ENCODE measurements at regions not wholly inside any gene's neighbourhood (a gene's known extent, or its start where the extent isn't known, plus 50 kb on each side); places are given as distances from the start of the nearest gene placed in this dataset.

DNA sequence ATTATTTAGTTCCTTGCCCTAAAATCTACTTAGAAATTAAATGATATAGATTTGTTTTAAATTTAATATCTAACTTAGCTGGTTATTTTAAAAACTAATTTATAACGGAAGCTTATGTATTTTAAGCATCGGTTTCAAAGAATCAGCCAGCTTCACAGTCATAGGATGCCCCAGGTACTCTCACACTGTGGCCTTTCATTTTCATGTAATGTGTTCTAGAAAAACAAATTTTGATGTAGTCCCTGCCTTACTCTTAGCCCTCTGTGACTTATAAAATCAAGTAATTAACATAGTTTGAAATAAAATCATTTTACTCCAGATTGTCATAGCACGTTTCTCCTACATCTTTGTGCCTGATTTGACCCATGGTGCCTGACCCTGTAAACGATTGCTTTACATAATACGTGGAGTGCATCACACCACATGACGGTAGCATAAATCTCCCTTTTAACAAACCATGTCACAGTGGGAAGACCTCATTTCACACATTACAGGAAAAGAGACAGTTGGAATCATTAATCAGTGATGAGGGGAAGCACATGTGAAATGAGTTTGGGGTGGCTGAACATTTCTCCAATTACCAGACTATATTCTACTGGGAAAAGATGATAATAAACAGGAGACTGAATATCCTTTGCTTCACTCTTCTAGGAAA is 731.5 kb upstream of the CDH9 start:
- no peak overlapping the region for H2BK15ac ChIP-seq (ENCODE audit: low read depth, low read length)
- no peak overlapping the region for H3K4ac ChIP-seq (ENCODE audit: low read depth, low read length)
- H3K79me2 ChIP-seq (ENCODE audit: insufficient read depth, low read length), result no peaks in the 10 kb centered on the region
- no peak overlapping the region for H3K56ac ChIP-seq (ENCODE audit: insufficient read length, low read depth, low read length)
- Mint-ChIP-seq H3K27me3 (ENCODE audit: low read depth) (no peaks in the 10 kb centered on the region), H3K36me3 (ENCODE audit: insufficient read depth in 1 of 3, low read depth in 3 of 3) (no peaks in the 10 kb centered on the region), H3K27ac (no peak overlapping the region), H3K4me3 (no peak overlapping the region), H3K4me1 (no peaks in the 10 kb centered on the region), H3K9me3 (no peaks in the 10 kb centered on the region)
- TF ChIP-seq, protein P1, sequence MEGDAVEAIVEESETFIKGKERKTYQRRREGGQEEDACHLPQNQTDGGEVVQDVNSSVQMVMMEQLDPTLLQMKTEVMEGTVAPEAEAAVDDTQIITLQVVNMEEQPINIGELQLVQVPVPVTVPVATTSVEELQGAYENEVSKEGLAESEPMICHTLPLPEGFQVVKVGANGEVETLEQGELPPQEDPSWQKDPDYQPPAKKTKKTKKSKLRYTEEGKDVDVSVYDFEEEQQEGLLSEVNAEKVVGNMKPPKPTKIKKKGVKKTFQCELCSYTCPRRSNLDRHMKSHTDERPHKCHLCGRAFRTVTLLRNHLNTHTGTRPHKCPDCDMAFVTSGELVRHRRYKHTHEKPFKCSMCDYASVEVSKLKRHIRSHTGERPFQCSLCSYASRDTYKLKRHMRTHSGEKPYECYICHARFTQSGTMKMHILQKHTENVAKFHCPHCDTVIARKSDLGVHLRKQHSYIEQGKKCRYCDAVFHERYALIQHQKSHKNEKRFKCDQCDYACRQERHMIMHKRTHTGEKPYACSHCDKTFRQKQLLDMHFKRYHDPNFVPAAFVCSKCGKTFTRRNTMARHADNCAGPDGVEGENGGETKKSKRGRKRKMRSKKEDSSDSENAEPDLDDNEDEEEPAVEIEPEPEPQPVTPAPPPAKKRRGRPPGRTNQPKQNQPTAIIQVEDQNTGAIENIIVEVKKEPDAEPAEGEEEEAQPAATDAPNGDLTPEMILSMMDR (conservative IDR thresholded peaks at IDR 0.05), result no peak
- no peak overlapping the region for H2BK120ac ChIP-seq (ENCODE audit: low read depth, low read length, poor library complexity, severe bottlenecking)
- H4K91ac ChIP-seq (ENCODE audit: insufficient read length, low read depth, low read length), result no peak overlapping the region
- H4K8ac ChIP-seq (replicated peaks; ENCODE audit: insufficient read length, low read depth, low read length), result no peak overlapping the region
- H3K14ac ChIP-seq (ENCODE audit: insufficient read depth, low read length), result no peak overlapping the region
- no peaks in the 10 kb centered on the region for H3K9me3 ChIP-seq (ENCODE audit: control insufficient read depth, low read depth, low read length)
- no peak overlapping the region for H2AFZ ChIP-seq (ENCODE audit: low read length)
- no peaks in the 10 kb centered on the region for H4K20me1 ChIP-seq (ENCODE audit: control insufficient read depth, insufficient read depth, insufficient read length)
- no peak overlapping the region for H3K4me2 ChIP-seq (ENCODE audit: insufficient read depth, insufficient read length, low read length)
- H2BK12ac ChIP-seq (ENCODE audit: insufficient read length, low read depth, low read length), result no peak overlapping the region
- H2BK20ac ChIP-seq (ENCODE audit: low read depth, low read length, poor library complexity, severe bottlenecking), result no peak overlapping the region
- H3K23me2 ChIP-seq (ENCODE audit: insufficient read length, low read depth, low read length, poor library complexity, severe bottlenecking), result no peaks in the 10 kb centered on the region
- H3K23ac ChIP-seq (ENCODE audit: insufficient read length, low read depth, low read length), result no peak overlapping the region
- H3T11ph ChIP-seq (ENCODE audit: low read length), result no peak overlapping the region
- DNase-seq, result no peak
- no CpG with 5 or more reads among the region's 6 CpGs for WGBS (ENCODE audit: extremely low coverage, insufficient read length, low lambda C conversion rate)
- no peak overlapping the region for H3K27ac ChIP-seq (ENCODE audit: insufficient read length, low read depth, low read length)
- H3K4me1 ChIP-seq (ENCODE audit: insufficient read depth, low read length), result no peaks in the 10 kb centered on the region
- no peaks in the 10 kb centered on the region for H3K27me3 ChIP-seq (ENCODE audit: insufficient read depth, low read length)
- no peak overlapping the region for H3K9ac ChIP-seq (ENCODE audit: extremely low read depth, insufficient read length, low read length)
- no peak overlapping the region for H4K5ac ChIP-seq (ENCODE audit: insufficient read length, low read depth, low read length)
- no peak overlapping the region for H2BK5ac ChIP-seq (ENCODE audit: insufficient read length, low read length)
- no peak overlapping the region for H3K18ac ChIP-seq (ENCODE audit: insufficient read length, low read depth, low read length)
- no peak overlapping the region for H2AK5ac ChIP-seq (ENCODE audit: insufficient read length, low read length)
- H3K79me1 ChIP-seq (ENCODE audit: insufficient read depth, low read depth, low read length, poor library complexity, severe bottlenecking), result no peaks in the 10 kb centered on the region

Measured in H9 (cell line).